Ecto neural progenitor cell (in vitro differentiated cells): ENCODE measurements at regions not wholly inside any gene's neighbourhood (a gene's known extent, or its start where the extent isn't known, plus 50 kb on each side); places are given as distances from the start of the nearest gene placed in this dataset.
A peak's percentile ranks its signal among the peaks of the same experiment; 100 is the strongest.

Experiments
- DNase-seq: peaks from one replicate; pipeline ENCODE4 v3.0.0-alpha.2; 2018; ENCODE audit warnings: low spot score

- no peak for DNase-seq
Measured at GRCh38 chr3:15952543-15953175, 154.9 kb upstream of the ANKRD28 start.

GRCh38 chr3:15953841-15954240 lies 156.1 kb upstream of the ANKRD28 start:
- DNase-seq, result no peak

GRCh38 chr3:15955968-15956367 lies 158.2 kb upstream of the ANKRD28 start:
- DNase-seq, result no peak

- no peak for DNase-seq
Measured at GRCh38 chr3:15958692-15959433, 161.1 kb upstream of the ANKRD28 start.

- DNase-seq, result no peak
Measured at GRCh38 chr3:15959434-15959811, 161.6 kb upstream of the ANKRD28 start.

- no peak for DNase-seq
Measured at GRCh38 chr3:15964605-15965442, 167.0 kb upstream of the ANKRD28 start.

GRCh38 chr3:15967577-15967976 lies 169.8 kb upstream of the ANKRD28 start:
- DNase-seq, result no peak

- no peak for DNase-seq
Measured at GRCh38 chr3:15969874-15970640, 172.3 kb upstream of the ANKRD28 start.

- no peak for DNase-seq
Measured at GRCh38 chr3:15973414-15973813, 175.6 kb upstream of the ANKRD28 start.

- no peak for DNase-seq
Measured at GRCh38 chr3:15973940-15974339, 176.2 kb upstream of the ANKRD28 start.

GRCh38 chr3:15974647-15975046 lies 176.9 kb upstream of the ANKRD28 start:
- peak; percentile 55 for DNase-seq

GRCh38 chr3:15976524-15976923 lies 178.7 kb upstream of the ANKRD28 start:
- DNase-seq, result no peak

GRCh38 chr3:15977090-15977489 lies 179.3 kb upstream of the ANKRD28 start:
- DNase-seq, result no peak

GRCh38 chr3:15977598-15978232 lies 179.9 kb upstream of the ANKRD28 start:
- DNase-seq, result no peak

- DNase-seq, result no peak
Measured at GRCh38 chr3:15978801-15979200, 181.0 kb upstream of the ANKRD28 start.

GRCh38 chr3:15979495-15979894 lies 181.7 kb upstream of the ANKRD28 start:
- no peak for DNase-seq

GRCh38 chr3:15979900-15980299 lies 182.1 kb upstream of the ANKRD28 start:
- DNase-seq, result no peak

- no peak for DNase-seq
Measured at GRCh38 chr3:15982243-15982642, 184.5 kb upstream of the ANKRD28 start.

- DNase-seq, result no peak
Measured at GRCh38 chr3:15982667-15983196, 185.0 kb upstream of the ANKRD28 start.

- no peak for DNase-seq
Measured at GRCh38 chr3:15983232-15983631, 185.5 kb upstream of the ANKRD28 start.

- DNase-seq, result no peak
Measured at GRCh38 chr3:15983693-15984092, 185.9 kb upstream of the ANKRD28 start.
